ENCODE measurements at regions not wholly inside any gene's neighbourhood (a gene's known extent, or its start where the extent isn't known, plus 50 kb on each side); places are given as distances from the start of the nearest gene placed in this dataset.

DNA sequence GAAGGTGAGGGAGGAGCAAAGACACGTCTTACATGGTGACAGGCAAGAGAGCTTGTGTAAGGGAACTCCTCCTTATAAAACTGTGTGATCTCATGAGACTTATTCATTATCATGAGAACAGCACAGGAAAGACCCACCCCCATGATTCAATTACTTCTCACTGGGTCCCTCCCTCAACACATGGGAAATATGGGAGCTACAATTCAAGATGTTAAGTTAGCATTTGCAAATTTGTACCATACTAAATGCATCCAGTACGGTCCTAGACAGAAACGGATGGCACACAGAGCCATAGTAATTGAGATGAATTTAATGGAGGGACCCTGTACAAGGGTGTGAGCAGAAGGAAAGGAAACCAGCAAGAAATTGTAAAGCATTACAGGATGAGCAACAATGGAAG is 765.8 kb upstream of the API5 start:
- TF ChIP-seq, protein P1, sequence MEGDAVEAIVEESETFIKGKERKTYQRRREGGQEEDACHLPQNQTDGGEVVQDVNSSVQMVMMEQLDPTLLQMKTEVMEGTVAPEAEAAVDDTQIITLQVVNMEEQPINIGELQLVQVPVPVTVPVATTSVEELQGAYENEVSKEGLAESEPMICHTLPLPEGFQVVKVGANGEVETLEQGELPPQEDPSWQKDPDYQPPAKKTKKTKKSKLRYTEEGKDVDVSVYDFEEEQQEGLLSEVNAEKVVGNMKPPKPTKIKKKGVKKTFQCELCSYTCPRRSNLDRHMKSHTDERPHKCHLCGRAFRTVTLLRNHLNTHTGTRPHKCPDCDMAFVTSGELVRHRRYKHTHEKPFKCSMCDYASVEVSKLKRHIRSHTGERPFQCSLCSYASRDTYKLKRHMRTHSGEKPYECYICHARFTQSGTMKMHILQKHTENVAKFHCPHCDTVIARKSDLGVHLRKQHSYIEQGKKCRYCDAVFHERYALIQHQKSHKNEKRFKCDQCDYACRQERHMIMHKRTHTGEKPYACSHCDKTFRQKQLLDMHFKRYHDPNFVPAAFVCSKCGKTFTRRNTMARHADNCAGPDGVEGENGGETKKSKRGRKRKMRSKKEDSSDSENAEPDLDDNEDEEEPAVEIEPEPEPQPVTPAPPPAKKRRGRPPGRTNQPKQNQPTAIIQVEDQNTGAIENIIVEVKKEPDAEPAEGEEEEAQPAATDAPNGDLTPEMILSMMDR (IDR thresholded peaks at IDR 0.05), result no peak
- TF ChIP-seq POLR2A (IDR thresholded peaks at IDR 0.05), result no peak
- TF ChIP-seq EP300 (IDR thresholded peaks at IDR 0.05), result no peak
